ENCODE measurements at regions not wholly inside any gene's neighbourhood (a gene's known extent, or its start where the extent isn't known, plus 50 kb on each side); places are given as distances from the start of the nearest gene placed in this dataset.

GRCh38 chr14:44774396-44774795, 187.4 kb downstream of the KLHL28 start:
- Mint-ChIP-seq H3K9me3 (ENCODE audit: unreplicated experiment) (no peaks in the 10 kb centered on the region), H3K4me3 (ENCODE audit: unreplicated experiment) (no peak overlapping the region), H3K4me1 (ENCODE audit: insufficient read depth, unreplicated experiment) (no peaks in the 10 kb centered on the region), H3K36me3 (ENCODE audit: insufficient read depth, unreplicated experiment) (no peaks in the 10 kb centered on the region), H3K27me3 (ENCODE audit: insufficient read depth, unreplicated experiment) (no peaks in the 10 kb centered on the region), H3K27ac (ENCODE audit: low read depth, unreplicated experiment) (no peak overlapping the region)
- DNase-seq (ENCODE audit: unreplicated experiment) = no peak
- ChIA-PET CTCF (interaction anchor here (0.5 kb wide), 1 partner anchor 41 kb away, joined by 4 read pairs; no protein-coding TSS in a partner anchor), POLR2A (no interaction called here)
- BruUV-seq (replicated peaks) = no TSS peak
- intact Hi-C loops (cut with micrococcal nuclease) = no loop called here
- TF ChIP-seq CTCF (IDR thresholded peaks at IDR 0.05; ENCODE audit: unreplicated experiment) = no peak

- H3K27me3 Mint-ChIP-seq (ENCODE audit: insufficient read depth, unreplicated experiment) = no peaks in the 10 kb centered on the region
- no peak for DNase-seq (ENCODE audit: unreplicated experiment)
- H3K36me3 Mint-ChIP-seq (ENCODE audit: insufficient read depth, unreplicated experiment) = no peaks in the 10 kb centered on the region
- CTCF ChIA-PET = interaction anchor here (0.6 to 1.3 kb wide), 2 partner anchors 18 to 32 kb away, joined by 3 to 4 read pairs; no protein-coding TSS in a partner anchor
- POLR2A ChIA-PET = interaction anchor here (0.5 kb wide), 1 partner anchor 257 kb away, joined by 4 read pairs; no protein-coding TSS in a partner anchor
- H3K4me1 Mint-ChIP-seq (ENCODE audit: insufficient read depth, unreplicated experiment) = no peaks in the 10 kb centered on the region
- H3K9me3 Mint-ChIP-seq (ENCODE audit: unreplicated experiment) = no peaks in the 10 kb centered on the region
- no TSS peak for BruUV-seq (replicated peaks)
- intact Hi-C loops (cut with micrococcal nuclease) = no loop called here
- H3K27ac Mint-ChIP-seq (ENCODE audit: low read depth, unreplicated experiment) = no peak overlapping the region
- H3K4me3 Mint-ChIP-seq (ENCODE audit: unreplicated experiment) = no peak overlapping the region
- no peak for TF ChIP-seq CTCF (IDR thresholded peaks at IDR 0.05; ENCODE audit: unreplicated experiment)
Measured at GRCh38 chr14:44771496-44771895, 190.3 kb downstream of the KLHL28 start.

GRCh38 chr14:44770201-44770600, 191.5 kb downstream of the KLHL28 start:
- Mint-ChIP-seq H3K9me3 (ENCODE audit: unreplicated experiment) (no peaks in the 10 kb centered on the region), H3K27ac (ENCODE audit: low read depth, unreplicated experiment) (no peak overlapping the region), H3K4me1 (ENCODE audit: insufficient read depth, unreplicated experiment) (no peaks in the 10 kb centered on the region), H3K4me3 (ENCODE audit: unreplicated experiment) (no peak overlapping the region), H3K27me3 (ENCODE audit: insufficient read depth, unreplicated experiment) (no peaks in the 10 kb centered on the region), H3K36me3 (ENCODE audit: insufficient read depth, unreplicated experiment) (no peaks in the 10 kb centered on the region)
- ChIA-PET POLR2A (no interaction called here), CTCF (no interaction called here)
- BruUV-seq (replicated peaks) = no TSS peak
- no peak for DNase-seq (ENCODE audit: unreplicated experiment)
- intact Hi-C loops (cut with micrococcal nuclease) = no loop called here
- TF ChIP-seq CTCF (IDR thresholded peaks at IDR 0.05; ENCODE audit: unreplicated experiment) = no peak

GRCh38 chr14:44768935-44769334, 192.8 kb downstream of the KLHL28 start:
- intact Hi-C loops (cut with micrococcal nuclease) = no loop called here
- BruUV-seq (replicated peaks) = no TSS peak
- H3K4me1 Mint-ChIP-seq (ENCODE audit: insufficient read depth, unreplicated experiment) = no peaks in the 10 kb centered on the region
- H3K4me3 Mint-ChIP-seq (ENCODE audit: unreplicated experiment) = no peak overlapping the region
- DNase-seq (ENCODE audit: unreplicated experiment) = no peak
- H3K27ac Mint-ChIP-seq (ENCODE audit: low read depth, unreplicated experiment) = no peak overlapping the region
- no peaks in the 10 kb centered on the region for H3K36me3 Mint-ChIP-seq (ENCODE audit: insufficient read depth, unreplicated experiment)
- TF ChIP-seq CTCF (IDR thresholded peaks at IDR 0.05; ENCODE audit: unreplicated experiment) = no peak
- no peaks in the 10 kb centered on the region for H3K9me3 Mint-ChIP-seq (ENCODE audit: unreplicated experiment)
- H3K27me3 Mint-ChIP-seq (ENCODE audit: insufficient read depth, unreplicated experiment) = no peaks in the 10 kb centered on the region
- ChIA-PET CTCF (interaction anchor here (0.7 to 1.0 kb wide), 2 partner anchors 16 to 474 kb away, joined by 3 read pairs; no protein-coding TSS in a partner anchor), POLR2A (interaction anchor here (0.6 kb wide), 1 partner anchor 769 kb away, joined by 3 read pairs; no protein-coding TSS in a partner anchor)
